Colonic mucosa (tissue), 4 donors: ENCODE measurements at regions not wholly inside any gene's neighbourhood (a gene's known extent, or its start where the extent isn't known, plus 50 kb on each side); places are given as distances from the start of the nearest gene placed in this dataset.

ENCODE experiments used
- DNase-seq: peaks from one replicate; pipeline ENCODE4 v3.0.0-alpha.2; 2020
- H3K27ac ChIP-seq: fragments of 200-600 bp; one replicate; pipeline ENCODE4 v1.8.0; 2021
- H3K27me3 ChIP-seq: fragments of 200-600 bp; one replicate; pipeline ENCODE4 v1.8.0; 2021
- H3K36me3 ChIP-seq: fragments of 200-600 bp; one replicate; pipeline ENCODE4 v1.8.0; 2021
- H3K4me1 ChIP-seq: fragments of 200-600 bp; one replicate; pipeline ENCODE4 v1.8.0; 2021; ENCODE audit warnings: mild to moderate bottlenecking
- H3K4me3 ChIP-seq: fragments of 200-600 bp; one replicate; pipeline ENCODE4 v1.8.0; 2021
- H3K9ac ChIP-seq, 2 donors: one replicate each; pipeline ENCODE4 v1.7.0; 2013; ENCODE audit warnings: control low read depth in 2 of 2, low read depth in 2 of 2, low read length in 2 of 2
- H3K9me3 ChIP-seq: fragments of 200-600 bp; one replicate; pipeline ENCODE4 v1.8.0; 2021
- intact Hi-C: fragments of 100-400 bp; cut with DNase I; formaldehyde crosslinking; loops from one replicate; pipeline ENCODE4 v1.14.1; 2022
- TF ChIP-seq, protein P1 (sequence below): fragments of 200-600 bp; IDR thresholded peaks from one replicate; pipeline ENCODE4 v1.8.0; 2022; ENCODE audit warnings: antibody characterized with exemption, mild to moderate bottlenecking
- donor health status: healthy.
- donor health status: DM: no; HTN: no; CAD: no.
- donor health status: DM: no; HTN: no; CAD: no.

GRCh38 chr2:555164-555922, 121.9 kb downstream of the TMEM18 start:
- Histone ChIP-seq H3K4me3 (no peak overlapping the region), H3K4me1 (no peaks in the 10 kb centered on the region), H3K27ac (no peak overlapping the region), H3K9me3 (no peaks in the 10 kb centered on the region), H3K36me3 (no peaks in the 10 kb centered on the region), H3K27me3 (no peaks in the 10 kb centered on the region), H3K9ac (no peak overlapping the region)
- TF ChIP-seq, protein P1, sequence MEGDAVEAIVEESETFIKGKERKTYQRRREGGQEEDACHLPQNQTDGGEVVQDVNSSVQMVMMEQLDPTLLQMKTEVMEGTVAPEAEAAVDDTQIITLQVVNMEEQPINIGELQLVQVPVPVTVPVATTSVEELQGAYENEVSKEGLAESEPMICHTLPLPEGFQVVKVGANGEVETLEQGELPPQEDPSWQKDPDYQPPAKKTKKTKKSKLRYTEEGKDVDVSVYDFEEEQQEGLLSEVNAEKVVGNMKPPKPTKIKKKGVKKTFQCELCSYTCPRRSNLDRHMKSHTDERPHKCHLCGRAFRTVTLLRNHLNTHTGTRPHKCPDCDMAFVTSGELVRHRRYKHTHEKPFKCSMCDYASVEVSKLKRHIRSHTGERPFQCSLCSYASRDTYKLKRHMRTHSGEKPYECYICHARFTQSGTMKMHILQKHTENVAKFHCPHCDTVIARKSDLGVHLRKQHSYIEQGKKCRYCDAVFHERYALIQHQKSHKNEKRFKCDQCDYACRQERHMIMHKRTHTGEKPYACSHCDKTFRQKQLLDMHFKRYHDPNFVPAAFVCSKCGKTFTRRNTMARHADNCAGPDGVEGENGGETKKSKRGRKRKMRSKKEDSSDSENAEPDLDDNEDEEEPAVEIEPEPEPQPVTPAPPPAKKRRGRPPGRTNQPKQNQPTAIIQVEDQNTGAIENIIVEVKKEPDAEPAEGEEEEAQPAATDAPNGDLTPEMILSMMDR = no peak
- no peak for DNase-seq
- intact Hi-C loops = no loop called here

DNA sequence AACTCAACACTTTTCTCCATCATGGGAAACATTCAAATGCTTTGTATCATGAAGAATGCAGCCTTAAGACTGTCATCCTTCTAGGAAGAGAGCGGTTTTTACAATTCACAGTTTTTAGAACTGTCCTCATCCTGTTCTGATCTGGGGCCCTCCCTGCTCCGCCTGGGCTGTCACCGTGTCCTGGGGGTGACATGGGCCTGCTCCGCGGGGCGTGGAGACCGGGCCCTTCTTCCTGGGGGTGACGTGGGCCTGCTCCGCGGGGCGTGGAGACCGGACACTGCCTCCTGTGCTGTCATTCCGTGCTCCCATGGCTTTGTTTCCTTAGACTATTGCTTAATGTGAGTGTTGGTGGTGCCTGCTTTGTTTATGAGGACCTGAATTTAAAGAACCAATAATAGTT, 122.8 kb downstream of the TMEM18 start:
- Histone ChIP-seq H3K27me3 (no peaks in the 10 kb centered on the region), H3K36me3 (no peaks in the 10 kb centered on the region), H3K9me3 (no peaks in the 10 kb centered on the region), H3K4me3 (no peak overlapping the region), H3K9ac (no peak overlapping the region), H3K27ac (no peak overlapping the region), H3K4me1 (no peaks in the 10 kb centered on the region)
- no peak for DNase-seq
- intact Hi-C loops = no loop called here
- TF ChIP-seq, protein P1 = no peak

DNA sequence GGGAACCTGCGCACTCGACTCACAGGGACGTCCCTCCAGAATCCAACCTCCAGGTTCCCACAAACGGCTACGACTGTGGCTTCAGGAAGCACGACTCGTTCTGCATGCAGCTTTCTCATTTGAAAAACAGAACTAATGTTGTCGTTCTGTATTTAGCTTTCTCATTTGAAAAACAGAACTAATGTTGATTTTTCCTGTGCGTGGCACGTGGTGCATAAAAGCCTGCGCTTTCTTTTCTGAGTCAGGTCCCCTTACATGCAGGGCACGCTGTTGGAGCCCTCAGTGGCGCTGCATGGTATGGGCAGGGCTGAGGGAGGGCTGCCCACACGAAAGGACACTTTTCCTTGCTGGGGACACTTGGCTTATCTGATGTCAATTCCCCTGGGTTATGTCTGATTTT, 124.3 kb downstream of the TMEM18 start:
- no peak for DNase-seq
- H3K27ac ChIP-seq = no peak overlapping the region
- TF ChIP-seq, protein P1 = no peak
- no peak overlapping the region for H3K4me3 ChIP-seq
- no peaks in the 10 kb centered on the region for H3K9me3 ChIP-seq
- intact Hi-C loops = no loop called here
- H3K9ac ChIP-seq = no peak overlapping the region
- H3K36me3 ChIP-seq = no peaks in the 10 kb centered on the region
- no peaks in the 10 kb centered on the region for H3K4me1 ChIP-seq
- no peaks in the 10 kb centered on the region for H3K27me3 ChIP-seq

GRCh38 chr2:551621-552020, 125.6 kb downstream of the TMEM18 start:
- no peaks in the 10 kb centered on the region for H3K4me1 ChIP-seq
- no peak for DNase-seq
- H3K9ac ChIP-seq = no peak overlapping the region
- H3K4me3 ChIP-seq = no peak overlapping the region
- intact Hi-C loops = no loop called here
- H3K27ac ChIP-seq = no peak overlapping the region
- H3K9me3 ChIP-seq = no peaks in the 10 kb centered on the region
- TF ChIP-seq, protein P1 = no peak
- no peaks in the 10 kb centered on the region for H3K36me3 ChIP-seq
- no peaks in the 10 kb centered on the region for H3K27me3 ChIP-seq

- Histone ChIP-seq H3K27me3 (no peaks in the 10 kb centered on the region), H3K27ac (no peak overlapping the region), H3K9ac (no peak overlapping the region), H3K9me3 (no peaks in the 10 kb centered on the region), H3K36me3 (no peaks in the 10 kb centered on the region), H3K4me3 (no peak overlapping the region), H3K4me1 (no peaks in the 10 kb centered on the region)
- intact Hi-C loops = no loop called here
- TF ChIP-seq, protein P1 = no peak
- DNase-seq = no peak
Observed at GRCh38 chr2:550860-551567, 126.2 kb downstream of the TMEM18 start.
